ENCODE measurements at regions not wholly inside any gene's neighbourhood (a gene's known extent, or its start where the extent isn't known, plus 50 kb on each side); places are given as distances from the start of the nearest gene placed in this dataset.

DNA sequence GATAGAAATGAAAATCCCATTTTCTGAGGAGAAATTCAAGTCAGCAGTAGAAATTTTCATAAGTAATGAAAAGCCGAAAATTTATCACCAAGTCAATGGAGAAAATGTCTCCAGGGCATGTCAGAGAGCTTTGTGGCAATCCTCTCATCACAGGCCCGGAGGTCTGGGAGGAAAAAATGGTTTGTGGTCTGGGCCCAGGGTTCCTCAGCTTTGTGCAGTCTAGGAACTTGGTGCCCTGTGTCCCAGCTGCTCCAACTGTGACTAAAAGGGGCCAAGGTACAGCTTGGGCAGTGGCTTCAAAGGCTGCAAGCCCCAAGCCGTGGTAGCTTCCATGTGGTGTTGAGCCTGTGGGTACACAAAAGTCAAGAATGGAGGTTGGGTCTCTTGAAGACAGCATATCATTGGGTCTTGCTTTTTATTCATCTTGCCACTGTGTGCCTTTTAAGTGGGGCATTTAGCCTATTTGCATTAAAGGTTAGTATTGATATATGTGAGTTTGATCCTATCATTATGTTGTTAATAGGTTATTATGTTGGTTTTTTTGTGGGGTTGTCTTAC, 608.5 kb downstream of the PDHA2 start:
- TF ChIP-seq, protein P1, sequence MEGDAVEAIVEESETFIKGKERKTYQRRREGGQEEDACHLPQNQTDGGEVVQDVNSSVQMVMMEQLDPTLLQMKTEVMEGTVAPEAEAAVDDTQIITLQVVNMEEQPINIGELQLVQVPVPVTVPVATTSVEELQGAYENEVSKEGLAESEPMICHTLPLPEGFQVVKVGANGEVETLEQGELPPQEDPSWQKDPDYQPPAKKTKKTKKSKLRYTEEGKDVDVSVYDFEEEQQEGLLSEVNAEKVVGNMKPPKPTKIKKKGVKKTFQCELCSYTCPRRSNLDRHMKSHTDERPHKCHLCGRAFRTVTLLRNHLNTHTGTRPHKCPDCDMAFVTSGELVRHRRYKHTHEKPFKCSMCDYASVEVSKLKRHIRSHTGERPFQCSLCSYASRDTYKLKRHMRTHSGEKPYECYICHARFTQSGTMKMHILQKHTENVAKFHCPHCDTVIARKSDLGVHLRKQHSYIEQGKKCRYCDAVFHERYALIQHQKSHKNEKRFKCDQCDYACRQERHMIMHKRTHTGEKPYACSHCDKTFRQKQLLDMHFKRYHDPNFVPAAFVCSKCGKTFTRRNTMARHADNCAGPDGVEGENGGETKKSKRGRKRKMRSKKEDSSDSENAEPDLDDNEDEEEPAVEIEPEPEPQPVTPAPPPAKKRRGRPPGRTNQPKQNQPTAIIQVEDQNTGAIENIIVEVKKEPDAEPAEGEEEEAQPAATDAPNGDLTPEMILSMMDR (IDR thresholded peaks at IDR 0.05) = no peak
- no peak for TF ChIP-seq EZH2 (IDR thresholded peaks at IDR 0.05; ENCODE audit: borderline replicate concordance, insufficient read depth, low read depth, low read length, poor library complexity, severe bottlenecking)
